NCI-H2081 (cell line): ENCODE measurements at regions not wholly inside any gene's neighbourhood (a gene's known extent, or its start where the extent isn't known, plus 50 kb on each side); places are given as distances from the start of the nearest gene placed in this dataset.
A peak's percentile ranks its signal among the peaks of the same experiment; 100 is the strongest.
"Not testable (repeated sequence)": the region's sequence is repeated elsewhere in the genome, so short reads cannot be mapped to it uniquely, and the experiment has no call there.

Experiments
- DNase-seq, 2 experiments: peaks; one replicate each; lab custom pipeline; 2025; lab: John Stamatoyannopoulos, UW

GRCh38 chr2:132318481-132318880, 98.1 kb upstream of the GPR39 start:
- DNase-seq, result not testable (repeated sequence)

GRCh38 chr2:132324005-132324404, 92.6 kb upstream of the GPR39 start:
- not testable (repeated sequence) for DNase-seq

GRCh38 chr2:132332345-132333033, 84.1 kb upstream of the GPR39 start:
- DNase-seq, result not testable (repeated sequence)

- DNase-seq, result not testable (repeated sequence)
Measured at GRCh38 chr2:132337135-132337534, 79.5 kb upstream of the GPR39 start.

- not testable (repeated sequence) for DNase-seq
Measured at GRCh38 chr2:132337844-132338243, 78.8 kb upstream of the GPR39 start.

GRCh38 chr2:132347041-132347780, 69.4 kb upstream of the GPR39 start:
- peak; percentile 78 to 88 for DNase-seq

- DNase-seq, result peak; percentile 47 to 74
Measured at GRCh38 chr2:132349092-132349687, 67.4 kb upstream of the GPR39 start.

- DNase-seq, result not testable (repeated sequence)
Measured at GRCh38 chr2:132351668-132352067, 64.9 kb upstream of the GPR39 start.

GRCh38 chr2:132352481-132353001, 64.1 kb upstream of the GPR39 start:
- DNase-seq, result peak; percentile 51 to 84

GRCh38 chr2:132353380-132353779, 63.2 kb upstream of the GPR39 start:
- not testable (repeated sequence) for DNase-seq

- not testable (repeated sequence) for DNase-seq
Measured at GRCh38 chr2:132360964-132361363, 55.6 kb upstream of the GPR39 start.

- not testable (repeated sequence) for DNase-seq
Measured at GRCh38 chr2:132361498-132361897, 55.1 kb upstream of the GPR39 start.

GRCh38 chr2:132363352-132363751, 53.3 kb upstream of the GPR39 start:
- DNase-seq, result not testable (repeated sequence)

- DNase-seq, result not testable (repeated sequence)
Measured at GRCh38 chr2:132365963-132366362, 50.6 kb upstream of the GPR39 start.

- no peak for DNase-seq
Measured at GRCh38 chr2:132366421-132367180, 50.0 kb upstream of the GPR39 start.
